HL-60 (cell line): ENCODE measurements at regions not wholly inside any gene's neighbourhood (a gene's known extent, or its start where the extent isn't known, plus 50 kb on each side); places are given as distances from the start of the nearest gene placed in this dataset.

Source experiments
- DNase-seq, 2 experiments: peaks; one replicate each; pipeline ENCODE4 v3.0.0-alpha.2; 2010 to 2020; ENCODE audit warnings: low read depth in 1 of 2, low spot score in 1 of 2
- H3K27ac ChIP-seq: fragments of 250-450 bp; sonication (Bioruptor Pico); replicated peaks from 2 replicates; pipeline ENCODE4 v1.5.1; 2020; ENCODE audit warnings: mild to moderate bottlenecking, moderate library complexity
- H3K27me3 ChIP-seq: fragments of 250-450 bp; sonication (Bioruptor Pico); 2 replicates; pipeline ENCODE4 v1.5.1; 2021; ENCODE audit warnings: mild to moderate bottlenecking, moderate library complexity; ENCODE audit not compliant: insufficient read depth, poor library complexity, severe bottlenecking
- H3K4me3 ChIP-seq: replicated peaks from 2 replicates; pipeline ENCODE4 v1.5.1; 2011; ENCODE audit warnings: mild to moderate bottlenecking, control low read depth, low read length; ENCODE audit not compliant: insufficient read depth
- CTCF ChIP-seq: IDR thresholded peaks from one replicate; pipeline ENCODE4 v1.5.1; 2011; ENCODE audit warnings: low read length, control low read depth, inconsistent platforms; ENCODE audit not compliant: insufficient read depth
- GABPA ChIP-seq: IDR thresholded peaks from 2 replicates; pipeline ENCODE4 v1.6.1; 2012; ENCODE audit warnings: low read depth
- POLR2AphosphoS5 ChIP-seq: IDR thresholded peaks from 2 replicates; pipeline ENCODE4 v1.6.1; 2012; ENCODE audit warnings: low read depth
- REST ChIP-seq: IDR thresholded peaks from 2 replicates; pipeline ENCODE4 v1.6.1; 2012; ENCODE audit warnings: low read depth; ENCODE audit not compliant: insufficient replicate concordance
- SPI1 ChIP-seq: IDR thresholded peaks from 2 replicates; pipeline ENCODE4 v1.6.1; 2012; ENCODE audit warnings: low read depth, mild to moderate bottlenecking, borderline replicate concordance

GRCh38 chr1:216793973-216794372 is 70.7 kb upstream of the ESRRG start:
- DNase-seq = no peak
- Histone ChIP-seq H3K27me3 (no peaks in the 10 kb centered on the region), H3K27ac (no peak overlapping the region), H3K4me3 (no peak overlapping the region)
- TF ChIP-seq REST (no peak), SPI1 (no peak), POLR2AphosphoS5 (no peak), CTCF (no peak), GABPA (no peak)

- no peak overlapping the region for H3K27ac ChIP-seq
- no peak for DNase-seq
- TF ChIP-seq GABPA = no peak
- no peak for TF ChIP-seq SPI1
- no peak for TF ChIP-seq POLR2AphosphoS5
- TF ChIP-seq REST = no peak
- TF ChIP-seq CTCF = no peak
- no peak overlapping the region for H3K4me3 ChIP-seq
- no peaks in the 10 kb centered on the region for H3K27me3 ChIP-seq
Observed at GRCh38 chr1:216793303-216793702, 70.1 kb upstream of the ESRRG start.

GRCh38 chr1:216788671-216789070 is 65.4 kb upstream of the ESRRG start:
- no peak overlapping the region for H3K4me3 ChIP-seq
- DNase-seq = no peak
- H3K27ac ChIP-seq = no peak overlapping the region
- TF ChIP-seq GABPA = no peak
- TF ChIP-seq CTCF = no peak
- no peak for TF ChIP-seq REST
- TF ChIP-seq POLR2AphosphoS5 = no peak
- no peak for TF ChIP-seq SPI1
- no peaks in the 10 kb centered on the region for H3K27me3 ChIP-seq
